OCI-LY1 (cell line): ENCODE measurements at regions not wholly inside any gene's neighbourhood (a gene's known extent, or its start where the extent isn't known, plus 50 kb on each side); places are given as distances from the start of the nearest gene placed in this dataset.

ENCODE experiments used
- H2AFZ ChIP-seq: fragments of 200-600 bp; sonication (generic), shearing (Covaris generic); 2 replicates; pipeline ENCODE4 v1.6.0; 2014; ENCODE audit warnings: antibody characterized with exemption, mild to moderate bottlenecking, low read length
- H3F3A ChIP-seq: fragments of 200-600 bp; sonication (generic), shearing (Covaris generic); 2 replicates; pipeline ENCODE4 v1.6.0; 2014; ENCODE audit warnings: mild to moderate bottlenecking, antibody characterized with exemption, low read length, moderate library complexity; ENCODE audit not compliant: insufficient read depth
- H3K27ac ChIP-seq: fragments of 200-600 bp; sonication (generic); 2 replicates; pipeline ENCODE4 v1.5.1; 2014; ENCODE audit warnings: low read length, mixed run types, mild to moderate bottlenecking, low read depth; ENCODE audit not compliant: poor library complexity, severe bottlenecking
- H3K27me3 ChIP-seq: fragments of 200-600 bp; sonication (generic); 2 replicates; pipeline ENCODE4 v1.6.0; 2014; ENCODE audit warnings: antibody characterized with exemption, mild to moderate bottlenecking, low read length, moderate library complexity; ENCODE audit not compliant: insufficient read depth
- H3K36me3 ChIP-seq: fragments of 200-600 bp; sonication (generic); 2 replicates; pipeline ENCODE4 v1.6.1; 2014; ENCODE audit warnings: mild to moderate bottlenecking, antibody characterized with exemption, low read length, moderate library complexity, mixed read lengths; ENCODE audit not compliant: insufficient read depth
- H3K4me1 ChIP-seq: fragments of 200-600 bp; sonication (generic); 2 replicates; pipeline ENCODE4 v1.5.1; 2014; ENCODE audit warnings: mild to moderate bottlenecking, low read length, moderate library complexity; ENCODE audit not compliant: insufficient read depth, severe bottlenecking
- H3K4me2 ChIP-seq: fragments of 200-600 bp; sonication (generic), shearing (Covaris generic); 2 replicates; pipeline ENCODE4 v1.6.1; 2014; ENCODE audit warnings: low read length
- H3K4me3 ChIP-seq: fragments of 200-600 bp; sonication (generic); 2 replicates; pipeline ENCODE4 v1.5.1; 2014; ENCODE audit warnings: low read length, low read depth, mild to moderate bottlenecking, mixed read lengths; ENCODE audit not compliant: poor library complexity, severe bottlenecking
- H3K79me2 ChIP-seq: fragments of 200-600 bp; shearing (Covaris generic); 2 replicates; pipeline ENCODE4 v1.6.1; 2016; ENCODE audit warnings: mixed run types, low read length, mixed read lengths; ENCODE audit not compliant: insufficient read depth
- H3K9ac ChIP-seq: fragments of 200-600 bp; sonication (generic), shearing (Covaris generic); 2 replicates; pipeline ENCODE4 v1.6.1; 2014; ENCODE audit warnings: mild to moderate bottlenecking, low read length, mixed read lengths
- H3K9me2 ChIP-seq: fragments of 200-600 bp; sonication (generic), shearing (Covaris generic); 2 replicates; pipeline ENCODE4 v1.6.1; 2014; ENCODE audit warnings: low read depth, mild to moderate bottlenecking, low read length, mixed read lengths
- H3K9me3 ChIP-seq: fragments of 200-600 bp; shearing (Covaris generic); 2 replicates; pipeline ENCODE4 v1.6.1; 2014; ENCODE audit warnings: low read length, mixed read lengths
- H4K20me1 ChIP-seq: fragments of 200-600 bp; sonication (generic), shearing (Covaris generic); 2 replicates; pipeline ENCODE4 v1.6.0; 2016; ENCODE audit warnings: mild to moderate bottlenecking, low read length; ENCODE audit not compliant: insufficient read depth
- CTCF ChIP-seq: fragments of 200-600 bp; sonication (generic), shearing (Covaris generic); IDR thresholded peaks from 2 replicates; pipeline ENCODE4 v1.5.1; 2017; ENCODE audit warnings: mild to moderate bottlenecking, antibody characterized with exemption, low read length, moderate library complexity, mixed read lengths
- EZH2 ChIP-seq: fragments of 200-600 bp; sonication (generic), shearing (Covaris generic); IDR thresholded peaks from 2 replicates; pipeline ENCODE4 v1.8.0; 2017; ENCODE audit warnings: borderline replicate concordance, mixed run types, mild to moderate bottlenecking, antibody characterized with exemption, low read length, moderate library complexity, mixed read lengths

- no peaks in the 10 kb centered on the region for H3K36me3 ChIP-seq
- H3K27ac ChIP-seq: no peak overlapping the region
- no peak overlapping the region for H3K4me2 ChIP-seq
- H3K9me2 ChIP-seq: no peaks in the 10 kb centered on the region
- no peak for TF ChIP-seq EZH2
- TF ChIP-seq CTCF: no peak
- no peaks in the 10 kb centered on the region for H3K4me1 ChIP-seq
- H3F3A ChIP-seq: no peaks in the 10 kb centered on the region
- no peaks in the 10 kb centered on the region for H3K27me3 ChIP-seq
- H3K79me2 ChIP-seq: no peaks in the 10 kb centered on the region
- H3K9ac ChIP-seq: no peak overlapping the region
- H4K20me1 ChIP-seq: no peaks in the 10 kb centered on the region
- H3K4me3 ChIP-seq: no peak overlapping the region
- H2AFZ ChIP-seq: no peak overlapping the region
- H3K9me3 ChIP-seq: no peaks in the 10 kb centered on the region
Measured at GRCh38 chr1:218942431-218942830, 231.2 kb upstream of the LYPLAL1 start.

GRCh38 chr1:218943371-218943770 lies 230.3 kb upstream of the LYPLAL1 start:
- no peaks in the 10 kb centered on the region for H3F3A ChIP-seq
- no peak overlapping the region for H2AFZ ChIP-seq
- H4K20me1 ChIP-seq: no peaks in the 10 kb centered on the region
- H3K27me3 ChIP-seq: no peaks in the 10 kb centered on the region
- H3K4me1 ChIP-seq: no peaks in the 10 kb centered on the region
- no peak overlapping the region for H3K4me2 ChIP-seq
- H3K36me3 ChIP-seq: no peaks in the 10 kb centered on the region
- H3K27ac ChIP-seq: no peak overlapping the region
- TF ChIP-seq EZH2 (no peak), CTCF (no peak)
- no peak overlapping the region for H3K9ac ChIP-seq
- H3K79me2 ChIP-seq: no peaks in the 10 kb centered on the region
- no peaks in the 10 kb centered on the region for H3K9me2 ChIP-seq
- no peak overlapping the region for H3K4me3 ChIP-seq
- no peaks in the 10 kb centered on the region for H3K9me3 ChIP-seq

GRCh38 chr1:218945050-218945449 lies 228.6 kb upstream of the LYPLAL1 start:
- Histone ChIP-seq H3K27ac (no peak overlapping the region), H4K20me1 (no peaks in the 10 kb centered on the region), H3K9me2 (no peaks in the 10 kb centered on the region), H3K4me1 (no peaks in the 10 kb centered on the region), H2AFZ (no peak overlapping the region), H3K4me3 (no peak overlapping the region), H3K4me2 (no peak overlapping the region), H3K9me3 (no peaks in the 10 kb centered on the region), H3K79me2 (no peaks in the 10 kb centered on the region), H3K27me3 (no peaks in the 10 kb centered on the region), H3K36me3 (no peaks in the 10 kb centered on the region), H3F3A (no peaks in the 10 kb centered on the region), H3K9ac (no peak overlapping the region)
- TF ChIP-seq EZH2 (no peak), CTCF (no peak)
